NCI-H2107 treated with DMSO at 0.1 percent for 48 hours (cell line): ENCODE measurements at regions not wholly inside any gene's neighbourhood (a gene's known extent, or its start where the extent isn't known, plus 50 kb on each side); places are given as distances from the start of the nearest gene placed in this dataset.

Source experiments
- DNase-seq: peaks from one replicate; lab custom pipeline; 2025; ENCODE audit not compliant: unreplicated experiment; lab: John Stamatoyannopoulos, UW

GRCh38 chr2:206212673-206213513 lies 53.2 kb downstream of the EEF1B2 start:
- DNase-seq = peak; percentile 37

- DNase-seq = no peak
These were observed 53.8 kb downstream of the EEF1B2 start for GRCh38 chr2:206213514-206213845.

- DNase-seq = no peak
These were observed 57.3 kb upstream of the ZDBF2 start for GRCh38 chr2:206217166-206217565.

GRCh38 chr2:206217743-206218142 lies 56.7 kb upstream of the ZDBF2 start:
- DNase-seq = no peak

GRCh38 chr2:206218156-206218555 lies 56.3 kb upstream of the ZDBF2 start:
- no peak for DNase-seq

GRCh38 chr2:206218796-206219499 lies 55.5 kb upstream of the ZDBF2 start:
- DNase-seq = no peak

GRCh38 chr2:206219957-206220356 lies 54.5 kb upstream of the ZDBF2 start:
- DNase-seq = no peak

- DNase-seq = no peak
These were observed 53.5 kb upstream of the ZDBF2 start for GRCh38 chr2:206220997-206221396.
